Neural cell (in vitro differentiated cells): ENCODE measurements at regions not wholly inside any gene's neighbourhood (a gene's known extent, or its start where the extent isn't known, plus 50 kb on each side); places are given as distances from the start of the nearest gene placed in this dataset.
A peak's percentile ranks its signal among the peaks of the same experiment; 100 is the strongest.

ENCODE experiments used
- H2AFZ ChIP-seq: fragments of 200-600, 300-800 bp; sonication (generic), shearing (Covaris generic); 2 replicates; pipeline ENCODE4 v1.6.0; 2014; ENCODE audit warnings: low read depth, mild to moderate bottlenecking, antibody characterized with exemption, low read length, moderate library complexity
- H3F3A ChIP-seq: fragments of 200-600 bp; shearing (Covaris generic); 2 replicates; pipeline ENCODE4 v1.6.1; 2016; ENCODE audit warnings: mild to moderate bottlenecking, moderate library complexity, mixed read lengths, antibody characterized with exemption, low read length; ENCODE audit not compliant: insufficient read depth, poor library complexity, severe bottlenecking
- H3K27ac ChIP-seq: fragments of 200-600, 300-800 bp; sonication (generic), shearing (Covaris generic); 2 replicates; pipeline ENCODE4 v1.5.1; 2014; ENCODE audit warnings: mild to moderate bottlenecking, low read length, moderate library complexity
- H3K27me3 ChIP-seq: fragments of 300-800, 200-600 bp; sonication (generic), shearing (Covaris generic); 2 replicates; pipeline ENCODE4 v1.6.0; 2014; ENCODE audit warnings: mild to moderate bottlenecking, low read depth, low read length, moderate library complexity; ENCODE audit not compliant: insufficient read depth
- H3K36me3 ChIP-seq: fragments of 300-800, 200-600 bp; sonication (generic), shearing (Covaris generic); 2 replicates; pipeline ENCODE4 v1.5.1; 2014; ENCODE audit warnings: mild to moderate bottlenecking, antibody characterized with exemption, low read length, moderate library complexity; ENCODE audit not compliant: insufficient read depth
- H3K4me2 ChIP-seq: fragments of 300-800, 200-600 bp; sonication (generic), shearing (Covaris generic); 2 replicates; pipeline ENCODE4 v1.6.0; 2014; ENCODE audit warnings: mild to moderate bottlenecking, low read length
- H3K4me3 ChIP-seq: fragments of 300-800, 200-600 bp; sonication (generic), shearing (Covaris generic); 2 replicates; pipeline ENCODE4 v1.5.1; 2014; ENCODE audit warnings: mild to moderate bottlenecking, low read length, moderate library complexity
- H3K79me2 ChIP-seq: fragments of 200-600 bp; shearing (Covaris generic); replicated peaks from 2 replicates; pipeline ENCODE4 v1.6.0; 2014; ENCODE audit warnings: mild to moderate bottlenecking, low read length, moderate library complexity; ENCODE audit not compliant: insufficient read depth
- H3K9ac ChIP-seq: fragments of 300-800, 200-600 bp; sonication (generic), shearing (Covaris generic); 2 replicates; pipeline ENCODE4 v1.6.1; 2016; ENCODE audit warnings: mild to moderate bottlenecking, low read length, mixed read lengths
- H3K9me2 ChIP-seq: fragments of 200-600 bp; shearing (Covaris generic); 2 replicates; pipeline ENCODE4 v1.6.1; 2016; ENCODE audit warnings: mild to moderate bottlenecking, low read length, mixed read lengths; ENCODE audit not compliant: insufficient read depth
- H3K9me3 ChIP-seq: fragments of 200-600, 300-800 bp; sonication (generic), shearing (Covaris generic); 2 replicates; pipeline ENCODE4 v1.6.1; 2016; ENCODE audit warnings: mild to moderate bottlenecking, mixed run types, low read length, moderate library complexity, mixed read lengths
- H4K20me1 ChIP-seq: fragments of 200-600 bp; shearing (Covaris generic); 2 replicates; pipeline ENCODE4 v1.6.1; 2016; ENCODE audit warnings: mild to moderate bottlenecking, mixed run types; ENCODE audit not compliant: insufficient read depth
- EP300 ChIP-seq: fragments of 450-650 bp; conservative IDR thresholded peaks from 2 replicates; pipeline ENCODE4 v1.6.1; 2014; ENCODE audit warnings: antibody characterized with exemption, mild to moderate bottlenecking, moderate library complexity; ENCODE audit not compliant: poor library complexity, severe bottlenecking
- EZH2 ChIP-seq: fragments of 200-600, 300-800 bp; shearing (Covaris generic), sonication (generic); IDR thresholded peaks from 2 replicates; pipeline ENCODE4 v1.6.1; 2014; ENCODE audit warnings: antibody characterized with exemption, low read length, borderline replicate concordance, mild to moderate bottlenecking; ENCODE audit not compliant: insufficient read depth, poor library complexity, severe bottlenecking
- MXI1 ChIP-seq: fragments of 450-650 bp; conservative IDR thresholded peaks from 2 replicates; pipeline ENCODE4 v1.6.1; 2014; ENCODE audit warnings: antibody characterized with exemption, mild to moderate bottlenecking; ENCODE audit not compliant: poor library complexity, severe bottlenecking
- POLR2AphosphoS5 ChIP-seq: IDR thresholded peaks from 2 replicates; pipeline ENCODE4 v1.6.1; 2012
- RAD21 ChIP-seq: fragments of 450-650 bp; conservative IDR thresholded peaks from 2 replicates; pipeline ENCODE4 v1.6.1; 2014; ENCODE audit warnings: antibody characterized with exemption, mild to moderate bottlenecking, moderate library complexity
- SMC3 ChIP-seq: fragments of 450-650 bp; conservative IDR thresholded peaks from 2 replicates; pipeline ENCODE4 v1.6.1; 2014; ENCODE audit warnings: antibody characterized with exemption, mild to moderate bottlenecking, moderate library complexity; ENCODE audit not compliant: poor library complexity
- TAF1 ChIP-seq: IDR thresholded peaks from 2 replicates; pipeline ENCODE4 v1.6.1; 2012; ENCODE audit warnings: low read depth
- TF ChIP-seq, protein P1 (sequence below): fragments of 450-650 bp; IDR thresholded peaks from 2 replicates; pipeline ENCODE4 v1.5.1; 2014; ENCODE audit warnings: antibody characterized with exemption, mild to moderate bottlenecking, moderate library complexity; ENCODE audit not compliant: poor library complexity, severe bottlenecking
- TF ChIP-seq, protein P2 (sequence below): IDR thresholded peaks from 2 replicates; pipeline ENCODE4 v1.6.1; 2012; ENCODE audit warnings: borderline replicate concordance

DNA sequence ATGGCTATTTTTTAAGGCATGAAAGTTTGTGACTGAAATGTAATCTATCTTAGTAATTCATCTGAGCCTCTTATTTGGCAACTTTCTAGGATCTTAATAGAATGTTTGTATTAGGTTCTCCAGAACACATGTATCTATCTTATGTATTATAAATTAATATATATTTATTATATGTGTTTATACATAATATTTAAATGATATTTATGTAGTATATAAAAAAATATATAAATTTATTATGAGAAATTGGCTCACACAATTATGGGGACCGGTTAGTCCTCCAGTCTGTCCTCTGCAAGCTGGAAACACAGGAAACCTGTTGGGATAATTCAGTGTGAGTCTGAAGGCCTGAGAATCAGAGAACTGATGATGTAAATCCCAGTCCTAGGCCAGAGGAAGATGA is 155.7 kb downstream of the AMY1C start:
- Histone ChIP-seq H3F3A (no peaks in the 10 kb centered on the region), H4K20me1 (no peaks in the 10 kb centered on the region), H3K9ac (no peak overlapping the region), H3K79me2 (no peaks in the 10 kb centered on the region), H3K36me3 (no peaks in the 10 kb centered on the region), H3K9me3 (no peaks in the 10 kb centered on the region), H3K27me3 (no peaks in the 10 kb centered on the region), H3K27ac (no peak overlapping the region), H3K9me2 (no peaks in the 10 kb centered on the region), H3K4me2 (no peak overlapping the region), H2AFZ (no peak overlapping the region), H3K4me3 (no peak overlapping the region)
- no peak for TF ChIP-seq POLR2AphosphoS5
- no peak for TF ChIP-seq MXI1

DNA sequence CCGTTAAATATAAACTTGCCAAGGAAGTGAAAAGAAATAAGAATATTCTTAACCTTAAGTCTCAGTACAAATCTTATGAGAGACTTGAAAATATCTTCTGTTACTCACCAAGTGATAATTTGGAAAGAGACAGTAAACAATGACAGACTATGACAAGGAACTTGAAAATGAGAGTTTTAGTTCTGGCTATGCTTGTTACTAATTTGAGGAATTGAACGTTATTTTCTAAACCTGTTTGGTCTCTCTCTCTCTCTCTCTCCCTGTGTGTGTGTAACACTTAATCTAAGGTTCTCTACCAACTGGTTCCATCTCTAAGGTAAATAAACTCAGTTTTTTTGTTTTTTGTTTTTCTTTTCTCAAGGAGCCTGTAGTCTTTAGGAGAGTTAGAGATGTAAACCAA is 161.8 kb downstream of the AMY1C start:
- Histone ChIP-seq H3K4me2 (no peak overlapping the region), H3K9me2 (no peaks in the 10 kb centered on the region), H4K20me1 (no peaks in the 10 kb centered on the region), H3K36me3 (no peaks in the 10 kb centered on the region), H3K4me3 (no peak overlapping the region), H3K9me3 (no peaks in the 10 kb centered on the region), H3K27ac (no peak overlapping the region), H3K9ac (no peak overlapping the region), H3K27me3 (no peaks in the 10 kb centered on the region), H3F3A (no peaks in the 10 kb centered on the region), H2AFZ (no peak overlapping the region), H3K79me2 (no peaks in the 10 kb centered on the region)
- TF ChIP-seq TAF1 (no peak), EZH2 (no peak), EP300 (no peak), MXI1 (no peak), RAD21 (no peak)
- TF ChIP-seq, protein P1, sequence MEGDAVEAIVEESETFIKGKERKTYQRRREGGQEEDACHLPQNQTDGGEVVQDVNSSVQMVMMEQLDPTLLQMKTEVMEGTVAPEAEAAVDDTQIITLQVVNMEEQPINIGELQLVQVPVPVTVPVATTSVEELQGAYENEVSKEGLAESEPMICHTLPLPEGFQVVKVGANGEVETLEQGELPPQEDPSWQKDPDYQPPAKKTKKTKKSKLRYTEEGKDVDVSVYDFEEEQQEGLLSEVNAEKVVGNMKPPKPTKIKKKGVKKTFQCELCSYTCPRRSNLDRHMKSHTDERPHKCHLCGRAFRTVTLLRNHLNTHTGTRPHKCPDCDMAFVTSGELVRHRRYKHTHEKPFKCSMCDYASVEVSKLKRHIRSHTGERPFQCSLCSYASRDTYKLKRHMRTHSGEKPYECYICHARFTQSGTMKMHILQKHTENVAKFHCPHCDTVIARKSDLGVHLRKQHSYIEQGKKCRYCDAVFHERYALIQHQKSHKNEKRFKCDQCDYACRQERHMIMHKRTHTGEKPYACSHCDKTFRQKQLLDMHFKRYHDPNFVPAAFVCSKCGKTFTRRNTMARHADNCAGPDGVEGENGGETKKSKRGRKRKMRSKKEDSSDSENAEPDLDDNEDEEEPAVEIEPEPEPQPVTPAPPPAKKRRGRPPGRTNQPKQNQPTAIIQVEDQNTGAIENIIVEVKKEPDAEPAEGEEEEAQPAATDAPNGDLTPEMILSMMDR = no peak

DNA sequence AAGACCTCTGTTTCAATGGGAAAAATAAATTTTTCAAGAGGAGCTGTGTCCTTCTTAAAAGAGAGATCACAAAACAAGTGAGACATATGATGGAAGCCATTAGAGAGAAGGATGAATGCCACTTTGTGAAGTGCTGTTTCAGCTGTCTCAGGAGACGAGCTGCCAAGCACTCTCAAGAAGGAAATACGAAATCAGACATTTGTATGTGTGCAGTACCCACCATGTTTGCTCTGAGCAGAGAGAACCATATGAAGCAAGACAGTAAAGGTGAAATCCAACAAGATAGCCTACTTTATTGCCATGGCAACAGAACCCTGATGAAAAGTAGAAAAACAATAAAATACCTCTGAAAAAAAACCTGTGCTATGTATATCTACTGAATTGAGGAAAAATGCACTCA is 168.1 kb downstream of the AMY1C start:
- Histone ChIP-seq H3F3A (no peaks in the 10 kb centered on the region), H3K9me2 (no peaks in the 10 kb centered on the region), H3K36me3 (no peaks in the 10 kb centered on the region), H3K27me3 (no peaks in the 10 kb centered on the region), H3K4me2 (peak overlapping the region; percentile 46), H3K9ac (peak overlapping the region; percentile 46), H4K20me1 (no peaks in the 10 kb centered on the region), H2AFZ (no peak overlapping the region), H3K9me3 (no peaks in the 10 kb centered on the region), H3K27ac (peak overlapping the region; percentile 90), H3K79me2 (no peaks in the 10 kb centered on the region), H3K4me3 (peak overlapping the region; percentile 47)
- TF ChIP-seq RAD21 (peak; percentile 35), POLR2AphosphoS5 (peak; percentile 86), MXI1 (no peak), EP300 (peak; percentile 98), EZH2 (no peak), SMC3 (no peak)
- TF ChIP-seq, protein P2, sequence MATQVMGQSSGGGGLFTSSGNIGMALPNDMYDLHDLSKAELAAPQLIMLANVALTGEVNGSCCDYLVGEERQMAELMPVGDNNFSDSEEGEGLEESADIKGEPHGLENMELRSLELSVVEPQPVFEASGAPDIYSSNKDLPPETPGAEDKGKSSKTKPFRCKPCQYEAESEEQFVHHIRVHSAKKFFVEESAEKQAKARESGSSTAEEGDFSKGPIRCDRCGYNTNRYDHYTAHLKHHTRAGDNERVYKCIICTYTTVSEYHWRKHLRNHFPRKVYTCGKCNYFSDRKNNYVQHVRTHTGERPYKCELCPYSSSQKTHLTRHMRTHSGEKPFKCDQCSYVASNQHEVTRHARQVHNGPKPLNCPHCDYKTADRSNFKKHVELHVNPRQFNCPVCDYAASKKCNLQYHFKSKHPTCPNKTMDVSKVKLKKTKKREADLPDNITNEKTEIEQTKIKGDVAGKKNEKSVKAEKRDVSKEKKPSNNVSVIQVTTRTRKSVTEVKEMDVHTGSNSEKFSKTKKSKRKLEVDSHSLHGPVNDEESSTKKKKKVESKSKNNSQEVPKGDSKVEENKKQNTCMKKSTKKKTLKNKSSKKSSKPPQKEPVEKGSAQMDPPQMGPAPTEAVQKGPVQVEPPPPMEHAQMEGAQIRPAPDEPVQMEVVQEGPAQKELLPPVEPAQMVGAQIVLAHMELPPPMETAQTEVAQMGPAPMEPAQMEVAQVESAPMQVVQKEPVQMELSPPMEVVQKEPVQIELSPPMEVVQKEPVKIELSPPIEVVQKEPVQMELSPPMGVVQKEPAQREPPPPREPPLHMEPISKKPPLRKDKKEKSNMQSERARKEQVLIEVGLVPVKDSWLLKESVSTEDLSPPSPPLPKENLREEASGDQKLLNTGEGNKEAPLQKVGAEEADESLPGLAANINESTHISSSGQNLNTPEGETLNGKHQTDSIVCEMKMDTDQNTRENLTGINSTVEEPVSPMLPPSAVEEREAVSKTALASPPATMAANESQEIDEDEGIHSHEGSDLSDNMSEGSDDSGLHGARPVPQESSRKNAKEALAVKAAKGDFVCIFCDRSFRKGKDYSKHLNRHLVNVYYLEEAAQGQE = peak; percentile 67
- TF ChIP-seq, protein P1 = peak; percentile 11
